Parathyroid adenoma (tissue), 2 donors: ENCODE measurements at regions not wholly inside any gene's neighbourhood (a gene's known extent, or its start where the extent isn't known, plus 50 kb on each side); places are given as distances from the start of the nearest gene placed in this dataset.

Source experiments
- H2AFZ ChIP-seq: fragments of 300-600 bp; sonication (generic); one replicate; pipeline ENCODE4 v1.7.0; 2017; ENCODE audit warnings: antibody characterized with exemption, mild to moderate bottlenecking
- H3K27ac ChIP-seq: fragments of 300-600 bp; sonication (generic); one replicate; pipeline ENCODE4 v1.7.0; 2017
- H3K27me3 ChIP-seq: fragments of 300-600 bp; sonication (generic); one replicate; pipeline ENCODE4 v1.7.0; 2017; ENCODE audit warnings: low read length; ENCODE audit not compliant: control insufficient read depth, insufficient read depth
- H3K36me3 ChIP-seq: fragments of 300-600 bp; sonication (generic); one replicate; pipeline ENCODE4 v1.7.0; 2017; ENCODE audit warnings: low read length; ENCODE audit not compliant: control insufficient read depth, insufficient read depth
- H3K4me1 ChIP-seq: fragments of 300-600 bp; sonication (generic); one replicate; pipeline ENCODE4 v1.7.0; 2017; ENCODE audit warnings: control low read depth
- H3K4me2 ChIP-seq: fragments of 300-600 bp; sonication (generic); one replicate; pipeline ENCODE4 v1.7.0; 2017; ENCODE audit warnings: low read length
- H3K4me3 ChIP-seq: fragments of 300-600 bp; sonication (generic); one replicate; pipeline ENCODE4 v1.7.0; 2017; ENCODE audit warnings: low read depth, low read length
- H3K79me2 ChIP-seq: fragments of 300-600 bp; sonication (generic); one replicate; pipeline ENCODE4 v1.7.0; 2017; ENCODE audit warnings: control low read depth
- H3K9ac ChIP-seq: fragments of 300-600 bp; sonication (generic); one replicate; pipeline ENCODE4 v1.7.0; 2017; ENCODE audit warnings: mild to moderate bottlenecking
- H3K9me3 ChIP-seq: fragments of 300-600 bp; sonication (generic); one replicate; pipeline ENCODE4 v1.7.0; 2017; ENCODE audit warnings: low read length; ENCODE audit not compliant: control insufficient read depth
- TF ChIP-seq, protein P1 (sequence below): fragments of 300-600 bp; sonication (generic); IDR thresholded peaks from one replicate; pipeline ENCODE4 v1.7.0; 2017; ENCODE audit warnings: antibody characterized with exemption, mild to moderate bottlenecking
- donor health status: primary hyperparathyroidism.

DNA sequence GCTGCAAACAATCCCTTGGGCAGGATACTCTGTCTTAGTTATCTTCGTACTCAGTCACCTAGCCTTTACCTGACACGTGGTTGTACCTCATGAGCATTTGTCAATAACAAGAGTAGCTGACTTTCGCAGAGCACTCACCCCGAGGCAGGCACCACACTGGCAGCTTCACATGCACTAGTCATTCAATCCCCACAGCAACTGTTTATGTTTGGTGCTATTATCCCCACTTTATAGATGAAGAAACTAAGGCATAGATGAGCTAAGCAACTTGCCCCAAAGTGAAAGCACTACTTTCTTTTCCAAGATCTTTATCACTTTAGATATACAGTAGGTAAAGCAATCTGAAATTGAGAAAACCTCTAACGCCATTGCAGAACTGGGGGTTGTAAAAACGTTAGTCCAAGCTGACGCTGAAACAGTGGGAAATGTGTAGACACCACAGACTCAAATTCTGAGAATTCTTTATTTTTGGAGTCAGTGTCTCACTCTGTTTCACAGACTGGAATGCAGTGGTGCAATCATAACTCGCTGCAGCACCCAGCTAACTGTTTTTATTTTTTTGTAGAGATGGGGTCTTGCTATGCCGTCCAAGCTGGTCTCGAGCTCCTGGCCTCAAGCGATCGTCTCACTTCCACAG, 446.0 kb downstream of the FOXO1 start:
- Histone ChIP-seq H3K27ac (no peak overlapping the region), H3K9me3 (no peaks in the 10 kb centered on the region), H3K27me3 (no peaks in the 10 kb centered on the region), H3K9ac (no peak overlapping the region), H3K4me3 (no peak overlapping the region), H3K79me2 (no peaks in the 10 kb centered on the region), H2AFZ (no peak overlapping the region), H3K4me2 (no peak overlapping the region), H3K4me1 (no peaks in the 10 kb centered on the region), H3K36me3 (no peaks in the 10 kb centered on the region)
- TF ChIP-seq, protein P1, sequence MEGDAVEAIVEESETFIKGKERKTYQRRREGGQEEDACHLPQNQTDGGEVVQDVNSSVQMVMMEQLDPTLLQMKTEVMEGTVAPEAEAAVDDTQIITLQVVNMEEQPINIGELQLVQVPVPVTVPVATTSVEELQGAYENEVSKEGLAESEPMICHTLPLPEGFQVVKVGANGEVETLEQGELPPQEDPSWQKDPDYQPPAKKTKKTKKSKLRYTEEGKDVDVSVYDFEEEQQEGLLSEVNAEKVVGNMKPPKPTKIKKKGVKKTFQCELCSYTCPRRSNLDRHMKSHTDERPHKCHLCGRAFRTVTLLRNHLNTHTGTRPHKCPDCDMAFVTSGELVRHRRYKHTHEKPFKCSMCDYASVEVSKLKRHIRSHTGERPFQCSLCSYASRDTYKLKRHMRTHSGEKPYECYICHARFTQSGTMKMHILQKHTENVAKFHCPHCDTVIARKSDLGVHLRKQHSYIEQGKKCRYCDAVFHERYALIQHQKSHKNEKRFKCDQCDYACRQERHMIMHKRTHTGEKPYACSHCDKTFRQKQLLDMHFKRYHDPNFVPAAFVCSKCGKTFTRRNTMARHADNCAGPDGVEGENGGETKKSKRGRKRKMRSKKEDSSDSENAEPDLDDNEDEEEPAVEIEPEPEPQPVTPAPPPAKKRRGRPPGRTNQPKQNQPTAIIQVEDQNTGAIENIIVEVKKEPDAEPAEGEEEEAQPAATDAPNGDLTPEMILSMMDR: no peak

DNA sequence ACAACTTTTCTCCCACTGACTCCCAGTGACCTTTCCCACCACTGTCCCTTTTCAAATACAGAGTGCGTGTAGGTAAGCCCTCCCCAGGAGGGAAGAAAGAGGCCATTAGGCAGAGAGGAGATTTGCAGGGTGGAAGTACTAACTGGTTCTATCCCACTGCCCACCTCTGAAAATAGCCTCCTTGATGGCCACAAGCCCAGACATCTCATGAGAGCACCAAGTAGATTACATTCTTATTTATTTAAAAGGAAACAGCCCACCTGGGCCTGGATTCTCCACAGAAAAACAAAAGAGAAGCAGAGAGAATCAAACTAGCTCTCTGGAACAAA, 445.3 kb downstream of the FOXO1 start:
- Histone ChIP-seq H3K27ac (no peak overlapping the region), H3K9me3 (no peaks in the 10 kb centered on the region), H2AFZ (no peak overlapping the region), H3K4me2 (peak overlapping the region; percentile 35), H3K4me1 (no peaks in the 10 kb centered on the region), H3K79me2 (no peaks in the 10 kb centered on the region), H3K9ac (no peak overlapping the region), H3K27me3 (no peaks in the 10 kb centered on the region), H3K4me3 (no peak overlapping the region), H3K36me3 (no peaks in the 10 kb centered on the region)
- TF ChIP-seq, protein P1: no peak

DNA sequence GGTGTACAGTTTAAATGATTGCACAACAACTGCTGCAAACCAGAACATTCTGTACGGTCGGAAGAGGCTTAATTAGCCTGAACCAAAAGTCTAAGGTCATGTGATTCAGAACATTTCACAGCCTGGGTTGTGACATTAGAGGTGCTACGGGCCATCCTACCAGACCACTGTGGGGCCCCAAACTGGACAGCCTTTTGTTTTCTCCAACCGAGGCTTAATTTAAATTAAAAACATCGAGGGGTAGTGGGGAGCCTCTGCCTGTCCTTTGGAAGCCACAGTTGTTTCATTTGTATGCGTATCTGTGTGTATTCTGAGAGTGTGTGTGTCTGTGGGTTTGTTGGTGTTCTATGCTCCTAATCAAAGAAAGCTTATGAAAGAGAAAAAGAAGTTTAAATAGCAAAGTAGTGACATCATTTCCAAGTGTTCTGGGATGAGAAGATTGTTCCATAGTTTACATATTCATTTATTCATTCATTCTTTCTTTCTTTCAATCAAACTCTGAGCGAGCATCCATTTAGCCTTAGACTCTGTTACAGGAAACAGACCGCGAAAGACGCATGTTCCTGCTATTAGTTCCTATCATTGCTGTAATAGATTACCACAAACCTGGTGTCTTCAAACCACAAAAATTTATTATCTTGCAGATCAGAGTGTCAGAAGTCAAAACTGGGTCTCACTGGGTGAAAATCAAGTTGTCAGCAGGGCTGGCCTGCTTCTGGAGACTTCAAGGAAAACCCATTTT, 444.8 kb downstream of the FOXO1 start:
- Histone ChIP-seq H3K9me3 (no peaks in the 10 kb centered on the region), H3K27me3 (no peaks in the 10 kb centered on the region), H2AFZ (no peak overlapping the region), H3K9ac (no peak overlapping the region), H3K4me2 (peak overlapping the region; percentile 35), H3K4me3 (no peak overlapping the region), H3K27ac (no peak overlapping the region), H3K36me3 (no peaks in the 10 kb centered on the region), H3K4me1 (no peaks in the 10 kb centered on the region), H3K79me2 (no peaks in the 10 kb centered on the region)
- TF ChIP-seq, protein P1: no peak

DNA sequence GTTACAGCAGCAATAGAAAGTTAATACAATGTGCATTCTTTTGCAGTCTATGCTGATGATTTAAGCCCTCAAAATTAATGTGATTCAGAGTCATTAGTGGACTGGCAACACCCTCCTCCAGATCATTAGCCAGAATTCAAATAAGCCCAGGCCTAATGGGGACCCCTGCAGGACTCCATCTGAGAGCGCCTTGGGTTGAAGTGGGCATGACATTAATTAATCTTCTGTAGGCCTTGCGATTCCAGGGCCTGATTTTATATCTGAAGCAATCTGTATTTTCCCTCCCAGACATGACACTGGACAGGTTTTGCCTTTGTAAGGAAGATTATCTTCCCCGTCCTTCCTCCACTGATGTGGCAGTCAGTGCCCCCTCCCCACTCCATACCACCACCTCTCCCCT, 442.9 kb downstream of the FOXO1 start:
- Histone ChIP-seq H3K9me3 (no peaks in the 10 kb centered on the region), H2AFZ (no peak overlapping the region), H3K36me3 (no peaks in the 10 kb centered on the region), H3K79me2 (no peaks in the 10 kb centered on the region), H3K4me1 (no peaks in the 10 kb centered on the region), H3K9ac (no peak overlapping the region), H3K27ac (no peak overlapping the region), H3K27me3 (no peaks in the 10 kb centered on the region), H3K4me3 (no peak overlapping the region), H3K4me2 (no peak overlapping the region)
- TF ChIP-seq, protein P1: no peak

DNA sequence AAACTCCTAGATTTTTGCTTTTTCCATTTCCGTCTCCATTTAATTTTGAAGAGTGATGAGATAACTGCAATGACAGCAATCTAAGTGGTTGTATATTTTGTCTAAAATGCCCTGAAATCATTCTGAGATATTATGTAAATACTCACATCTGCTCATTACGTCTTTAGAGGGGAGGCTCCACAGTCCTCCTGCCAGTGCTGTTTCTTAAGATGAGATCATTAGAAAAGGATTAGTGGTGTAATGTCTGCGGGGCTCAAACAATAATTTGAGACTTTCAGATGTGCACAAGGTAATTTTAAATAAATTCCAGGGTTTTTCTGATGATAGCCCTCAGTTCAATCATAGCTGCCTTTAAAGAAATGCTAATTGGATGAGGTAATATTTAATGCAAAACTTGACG, 437.9 kb downstream of the FOXO1 start:
- Histone ChIP-seq H3K9me3 (no peaks in the 10 kb centered on the region), H3K4me1 (no peaks in the 10 kb centered on the region), H3K4me2 (no peak overlapping the region), H3K27ac (no peak overlapping the region), H3K9ac (no peak overlapping the region), H2AFZ (no peak overlapping the region), H3K27me3 (no peaks in the 10 kb centered on the region), H3K4me3 (no peak overlapping the region), H3K79me2 (no peaks in the 10 kb centered on the region), H3K36me3 (no peaks in the 10 kb centered on the region)
- TF ChIP-seq, protein P1: no peak
